ENCODE measurements at regions not wholly inside any gene's neighbourhood (a gene's known extent, or its start where the extent isn't known, plus 50 kb on each side); places are given as distances from the start of the nearest gene placed in this dataset.

GRCh38 chr5:164636456-164636855 is 1131.0 kb downstream of the MAT2B start:
- no peaks in the 10 kb centered on the region for H3K36me3 ChIP-seq
- no peaks in the 10 kb centered on the region for H3K9me3 ChIP-seq
- DNase-seq (ENCODE audit: low spot score), result no peak
- no peak for TF ChIP-seq CTCF (IDR thresholded peaks at IDR 0.05)
- no peak overlapping the region for H3K27ac ChIP-seq
- no peaks in the 10 kb centered on the region for H3K27me3 ChIP-seq
- no peak overlapping the region for H3K4me3 ChIP-seq
- no peaks in the 10 kb centered on the region for H3K4me1 ChIP-seq

DNA sequence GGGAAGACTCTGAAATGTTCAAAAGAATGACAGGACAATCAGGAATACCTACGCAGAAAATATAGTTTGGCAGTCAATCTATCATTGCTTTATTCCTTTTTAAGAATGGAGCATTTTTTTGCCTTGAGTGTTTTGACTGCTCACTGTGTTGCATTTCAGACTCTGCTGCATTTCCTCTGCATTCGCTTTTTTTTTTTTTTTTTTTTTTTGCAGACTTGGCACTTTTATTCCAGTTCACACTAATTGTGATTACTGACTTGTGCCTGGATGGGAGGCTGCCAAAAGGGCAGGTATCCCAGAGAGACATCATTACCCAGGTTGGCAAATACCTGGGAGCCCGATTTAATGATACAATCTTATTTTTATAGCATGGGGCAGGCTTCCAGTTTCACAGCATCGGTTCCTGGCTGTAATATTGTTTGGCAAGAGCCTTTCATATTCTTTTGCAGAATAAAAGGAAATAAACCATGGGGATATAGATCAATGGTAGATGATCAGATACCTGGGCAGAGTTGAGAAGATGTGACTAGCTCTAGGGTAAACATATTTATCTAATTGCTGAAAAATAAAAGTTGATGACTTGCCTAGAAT is 1132.6 kb downstream of the MAT2B start:
- no peaks in the 10 kb centered on the region for H3K27me3 ChIP-seq
- no peak for TF ChIP-seq CTCF (IDR thresholded peaks at IDR 0.05)
- H3K4me3 ChIP-seq, result no peak overlapping the region
- no peaks in the 10 kb centered on the region for H3K9me3 ChIP-seq
- no peaks in the 10 kb centered on the region for H3K4me1 ChIP-seq
- no peaks in the 10 kb centered on the region for H3K36me3 ChIP-seq
- H3K27ac ChIP-seq, result no peak overlapping the region
- no peak for DNase-seq (ENCODE audit: low spot score)

DNA sequence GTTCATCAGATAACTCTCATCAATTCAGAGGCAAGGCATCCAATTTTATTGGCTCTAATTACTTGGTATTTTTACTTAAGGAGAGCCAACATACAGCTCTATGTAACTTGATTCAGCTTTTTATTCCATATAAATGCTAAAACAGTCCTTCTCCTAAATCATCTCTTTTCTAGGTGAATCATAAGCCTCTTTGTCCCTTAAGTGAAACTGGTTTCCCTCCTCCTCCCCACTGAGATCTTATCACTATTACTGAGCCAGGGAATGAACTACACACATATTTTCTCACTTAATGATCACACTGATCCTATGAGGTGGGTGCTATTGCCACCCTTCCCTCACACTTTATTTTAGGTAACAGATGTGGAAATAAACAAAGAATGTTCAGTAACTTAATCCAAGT is 1143.8 kb downstream of the MAT2B start:
- H3K27me3 ChIP-seq, result no peaks in the 10 kb centered on the region
- DNase-seq (ENCODE audit: low spot score), result no peak
- H3K27ac ChIP-seq, result no peak overlapping the region
- H3K36me3 ChIP-seq, result no peaks in the 10 kb centered on the region
- H3K4me3 ChIP-seq, result no peak overlapping the region
- TF ChIP-seq CTCF (IDR thresholded peaks at IDR 0.05), result no peak
- no peaks in the 10 kb centered on the region for H3K4me1 ChIP-seq
- no peaks in the 10 kb centered on the region for H3K9me3 ChIP-seq

GRCh38 chr5:164650427-164650826 is 1145.0 kb downstream of the MAT2B start:
- Histone ChIP-seq H3K9me3 (no peaks in the 10 kb centered on the region), H3K36me3 (no peaks in the 10 kb centered on the region), H3K4me1 (no peaks in the 10 kb centered on the region), H3K4me3 (no peak overlapping the region), H3K27ac (no peak overlapping the region), H3K27me3 (no peaks in the 10 kb centered on the region)
- TF ChIP-seq CTCF (IDR thresholded peaks at IDR 0.05), result no peak
- no peak for DNase-seq (ENCODE audit: low spot score)

DNA sequence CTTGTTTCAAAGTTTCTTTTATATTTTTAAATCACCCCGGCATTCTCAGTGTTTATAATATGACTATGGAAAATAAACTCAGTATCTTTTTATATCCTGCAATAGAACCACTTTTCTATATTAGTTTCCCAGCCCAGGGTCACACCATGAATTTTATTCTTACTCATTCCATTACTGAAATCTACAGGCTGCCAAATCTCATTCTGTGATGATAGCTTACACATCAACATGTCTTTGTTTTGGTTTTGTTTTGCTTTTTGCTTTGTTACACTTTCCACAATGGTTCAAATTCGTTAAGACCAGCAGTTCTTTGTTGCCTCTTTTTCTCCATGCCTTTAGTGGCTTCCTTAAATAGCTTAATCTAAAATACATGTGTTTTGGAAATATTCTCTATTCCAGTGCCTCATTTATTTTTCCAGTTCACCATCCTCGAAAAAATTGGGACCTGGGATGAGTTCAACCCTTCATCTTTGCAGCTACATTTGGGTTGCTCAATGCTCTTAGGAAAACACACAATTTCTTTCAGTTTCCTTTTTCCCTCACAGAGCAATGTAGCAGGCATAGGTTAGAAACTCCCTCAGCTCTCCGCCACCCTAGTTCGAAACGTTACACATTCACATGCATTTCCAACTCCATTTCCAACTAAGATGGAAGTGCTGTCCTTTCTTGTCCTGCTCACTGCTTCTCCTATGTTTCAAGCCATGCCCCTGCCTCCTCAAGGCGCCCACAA is 1146.3 kb downstream of the MAT2B start:
- DNase-seq (ENCODE audit: low spot score), result no peak
- no peak overlapping the region for H3K4me3 ChIP-seq

More for the DNA sequence above, 1146.3 kb downstream of the MAT2B start:
- Histone ChIP-seq H3K9me3 (no peaks in the 10 kb centered on the region), H3K27ac (no peak overlapping the region), H3K4me1 (no peaks in the 10 kb centered on the region), H3K36me3 (no peaks in the 10 kb centered on the region), H3K27me3 (no peaks in the 10 kb centered on the region)
- no peak for TF ChIP-seq CTCF (IDR thresholded peaks at IDR 0.05)
